Stimulated activated CD8-positive, alpha-beta memory T cell treated with anti-CD3 and anti-CD28 coated beads, Interleukin-15, amount 100 ng/mL, for 48 hours (primary cell): ENCODE measurements at regions not wholly inside any gene's neighbourhood (a gene's known extent, or its start where the extent isn't known, plus 50 kb on each side); places are given as distances from the start of the nearest gene placed in this dataset.

Experiments
- DNase-seq, 2 donors: peaks; one replicate each; pipeline ENCODE4 v3.0.0-alpha.2; 2020; ENCODE audit warnings: low read depth in 2 of 2

DNA sequence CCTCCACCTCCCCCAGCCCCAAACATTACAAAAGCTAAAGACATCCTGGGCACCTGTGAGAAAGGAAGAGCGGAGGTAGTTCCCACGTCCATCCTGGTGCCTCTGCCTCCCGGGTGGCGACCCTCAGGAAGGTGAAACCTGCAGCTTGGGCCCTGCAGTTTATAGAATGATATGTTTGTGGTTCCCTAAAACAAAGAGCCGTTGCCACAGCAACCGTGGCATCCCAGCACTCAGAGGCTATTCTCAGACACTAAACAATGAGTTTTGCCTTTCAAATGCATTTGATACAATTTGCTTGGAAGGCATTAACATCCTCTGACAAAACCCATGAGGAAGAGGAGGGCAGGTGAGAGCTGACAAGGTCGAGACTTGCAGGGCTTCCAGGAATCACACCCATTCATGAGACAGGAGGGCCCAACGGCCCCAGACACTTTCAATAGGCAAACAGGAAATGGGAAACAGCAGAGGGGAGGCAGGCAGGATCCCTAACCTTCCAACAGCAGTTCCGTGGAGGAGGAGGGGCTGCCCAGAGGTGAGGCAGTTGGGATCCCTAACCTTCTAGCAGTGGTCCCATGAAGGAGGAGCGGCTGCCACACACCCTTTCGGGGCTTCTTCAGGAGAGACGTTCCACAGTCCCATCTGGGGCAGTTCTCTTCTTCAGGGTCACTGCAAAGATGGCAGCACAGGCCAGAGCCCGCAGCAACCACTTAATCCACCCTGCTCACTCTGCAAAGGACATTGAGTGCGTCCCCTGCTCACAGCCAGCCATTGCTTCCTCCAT lies 379.2 kb downstream of the SHANK2 start:
- no peak for DNase-seq

DNA sequence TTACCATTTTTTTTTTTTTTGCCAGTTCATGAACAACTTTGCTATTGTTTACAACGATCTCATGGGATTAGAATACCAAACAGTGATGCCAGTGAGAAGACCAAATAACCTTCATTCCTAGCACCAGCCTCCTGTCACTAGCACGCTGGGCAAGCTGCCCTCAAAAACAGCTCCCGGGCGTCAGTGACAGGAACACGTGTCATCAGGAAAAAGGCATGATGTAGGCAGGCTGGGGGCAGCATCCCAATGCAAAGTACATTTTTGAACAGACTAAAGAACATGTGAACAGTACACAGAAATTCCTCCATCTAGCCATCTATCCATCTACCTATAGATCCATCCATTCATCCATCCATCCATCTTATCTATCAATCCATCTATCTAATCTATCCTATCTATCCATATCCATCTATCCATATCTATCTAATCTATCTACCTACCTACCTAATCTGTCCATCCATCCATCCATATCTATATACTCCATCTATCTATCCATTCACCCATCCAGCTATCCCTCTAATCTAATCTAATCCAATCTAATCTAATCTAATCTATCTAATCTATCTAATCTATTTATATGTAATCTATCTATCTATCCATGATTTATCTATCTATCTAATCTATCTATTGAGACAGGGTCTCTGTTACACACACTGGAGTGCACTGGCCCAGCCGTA lies 378.5 kb downstream of the SHANK2 start:
- no peak for DNase-seq

DNA sequence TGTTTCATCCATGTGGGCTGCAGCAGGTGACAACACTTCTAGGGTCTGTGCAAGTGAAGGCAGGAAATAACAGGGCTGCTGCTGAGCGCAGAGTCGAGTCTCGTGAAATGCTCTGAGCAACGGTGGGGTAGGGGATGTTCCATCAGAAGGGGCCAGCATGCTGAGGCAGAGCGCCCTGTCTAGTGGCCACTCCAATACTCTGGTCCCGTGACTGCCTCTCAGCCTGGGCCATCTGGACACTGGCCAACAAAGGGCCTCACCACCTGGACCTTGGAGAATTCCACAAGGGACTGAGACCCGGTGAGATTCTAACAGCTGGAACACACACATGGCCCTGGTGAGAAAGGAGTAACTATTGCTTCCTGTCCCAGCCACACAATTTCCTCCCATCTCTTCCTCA lies 375.7 kb downstream of the SHANK2 start:
- no peak for DNase-seq

DNA sequence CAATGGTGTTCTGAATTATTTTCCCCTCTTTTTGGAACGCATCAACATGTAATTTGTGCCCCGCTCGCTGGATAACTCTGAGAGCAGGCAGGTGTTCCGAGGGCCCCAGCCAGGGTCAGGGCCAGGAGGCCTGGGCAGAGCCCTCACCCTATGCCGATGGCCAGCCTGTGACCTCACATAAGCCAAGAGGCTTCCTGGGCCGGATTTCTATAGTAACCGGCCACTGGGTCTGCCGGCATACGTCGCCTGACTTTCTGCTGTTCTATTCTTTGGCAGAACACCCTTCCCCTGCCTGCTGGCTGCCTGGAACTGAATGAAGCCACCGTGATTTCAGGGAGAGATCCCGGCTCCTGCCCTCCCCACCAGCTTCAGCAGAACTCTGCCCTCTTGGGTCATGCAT lies 375.2 kb downstream of the SHANK2 start:
- DNase-seq, result no peak

DNA sequence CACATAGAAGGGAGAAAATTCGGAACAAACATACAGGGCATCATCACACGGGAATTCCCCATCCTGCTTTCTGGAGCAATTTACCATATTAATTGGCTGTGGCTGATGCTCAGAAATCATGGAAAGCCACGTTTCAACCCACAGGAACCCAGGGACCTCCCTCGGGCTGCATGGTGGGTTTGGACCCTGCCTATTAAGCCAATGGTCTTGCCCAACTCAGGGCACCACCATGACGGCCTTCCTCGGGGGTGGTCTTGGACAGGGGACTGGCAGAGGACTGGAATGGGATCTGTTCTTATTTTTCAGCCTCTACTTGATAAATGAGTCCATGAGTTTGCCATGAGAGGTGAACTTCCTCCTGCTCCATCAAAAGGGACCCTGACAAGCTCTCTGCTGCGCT lies 374.0 kb downstream of the SHANK2 start:
- no peak for DNase-seq

DNA sequence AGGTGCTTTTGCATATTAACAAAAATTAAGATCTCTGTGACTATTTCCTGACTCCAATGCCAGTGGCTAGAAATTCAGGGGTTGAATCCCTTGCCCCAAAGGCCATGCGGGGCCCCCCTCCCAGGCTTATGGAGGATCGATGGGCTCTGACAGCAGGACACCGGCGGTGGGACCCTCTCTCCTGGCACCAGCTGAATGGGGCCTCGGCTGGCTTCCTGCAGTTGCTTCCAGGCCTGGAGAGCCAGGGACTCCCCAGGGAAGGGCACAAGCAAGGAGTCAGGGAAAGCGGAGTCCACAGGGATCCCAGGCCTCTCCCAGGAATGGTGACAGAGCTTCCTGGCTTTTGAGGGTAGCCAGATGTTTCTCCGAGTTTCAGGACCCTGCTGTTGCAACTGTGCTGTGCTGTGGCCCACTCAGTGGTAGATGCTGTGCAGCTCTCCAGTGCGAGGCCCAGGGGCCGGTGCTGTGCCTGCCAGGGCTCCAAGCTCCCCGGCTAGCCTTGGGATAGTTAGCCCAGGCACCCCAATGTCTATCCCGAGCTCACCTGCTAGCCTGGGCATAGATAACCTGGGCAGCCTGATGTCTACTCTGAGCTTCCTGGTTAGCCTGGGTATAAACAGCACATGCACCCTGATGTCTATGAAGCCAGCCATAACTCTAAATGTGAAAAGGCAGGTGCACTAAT lies 372.6 kb downstream of the SHANK2 start:
- no peak for DNase-seq

DNA sequence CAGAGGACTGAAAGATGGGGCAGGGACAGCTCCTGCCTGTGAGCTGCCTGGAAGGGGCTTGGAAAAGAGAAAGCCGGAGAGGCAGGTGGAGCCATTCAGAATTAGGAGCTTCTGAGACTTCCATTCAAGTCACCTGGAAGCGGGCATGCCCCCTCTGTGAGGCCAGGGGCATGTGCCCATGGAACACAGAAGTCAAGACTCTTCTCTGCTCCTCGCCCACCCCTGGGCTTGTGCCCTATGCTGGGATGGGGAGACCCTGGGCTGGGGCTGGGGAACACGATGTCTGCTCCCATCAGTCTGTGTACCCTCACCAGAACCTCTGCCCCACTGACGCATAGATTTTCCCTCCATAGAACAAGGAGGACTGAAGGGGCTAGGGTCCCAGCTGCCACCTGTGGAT lies 372.0 kb downstream of the SHANK2 start:
- DNase-seq, result no peak

DNA sequence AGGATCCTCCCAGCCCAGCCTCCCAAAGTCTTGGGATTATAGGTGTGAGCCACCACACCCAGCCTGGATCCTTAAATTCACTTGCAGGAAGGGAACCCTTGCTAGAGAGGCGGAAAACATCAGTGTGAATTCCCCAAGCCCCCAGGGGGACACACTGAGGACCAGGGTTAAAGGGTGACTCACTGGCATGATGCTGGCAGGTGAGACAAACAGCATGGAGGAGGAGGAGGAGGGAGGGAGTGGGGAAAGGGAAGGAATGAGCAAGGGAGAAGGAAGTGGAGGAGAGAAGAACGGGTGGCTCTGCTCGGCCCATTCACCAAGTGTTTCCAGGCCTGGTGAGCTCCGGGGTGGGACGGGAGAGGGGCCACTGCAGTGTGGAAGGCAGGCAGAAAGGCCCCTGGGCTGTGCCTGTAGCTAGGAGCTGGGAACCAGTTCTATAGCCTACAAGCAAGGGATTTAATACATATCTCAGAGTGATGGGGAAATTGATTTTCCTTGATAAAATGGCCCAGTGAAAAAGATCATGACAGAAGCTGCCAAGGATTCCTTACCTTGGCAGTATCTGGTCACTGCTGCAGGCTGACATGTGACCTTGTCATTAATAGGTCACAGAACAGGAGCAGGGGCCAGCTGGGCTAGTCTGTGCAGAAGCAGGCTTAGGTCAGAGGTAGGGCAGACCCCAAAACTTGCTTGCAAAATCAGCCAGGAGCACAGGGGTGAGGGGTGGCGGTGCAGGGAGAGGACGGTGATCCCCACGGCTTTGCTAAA lies 370.2 kb downstream of the SHANK2 start:
- DNase-seq, result no peak

DNA sequence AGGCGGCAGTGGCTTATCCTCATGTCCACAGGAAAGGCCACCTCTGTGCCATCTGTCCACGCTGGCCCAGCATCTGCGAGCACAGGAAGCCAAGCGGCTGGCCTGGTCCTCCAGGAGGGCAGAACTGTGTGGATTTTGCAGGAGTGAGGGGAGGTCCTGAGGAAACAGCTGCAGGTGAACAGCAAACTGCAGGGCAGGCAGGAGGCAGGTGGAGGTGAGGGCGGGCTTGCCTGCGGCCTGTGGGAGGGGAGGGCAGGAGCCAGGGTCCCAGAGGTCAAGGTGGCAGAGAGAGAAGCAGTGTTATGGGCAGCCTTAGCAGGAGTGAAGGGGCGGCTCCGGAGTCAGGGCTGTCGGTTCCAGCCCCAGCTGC lies 369.7 kb downstream of the SHANK2 start:
- DNase-seq, result no peak

DNA sequence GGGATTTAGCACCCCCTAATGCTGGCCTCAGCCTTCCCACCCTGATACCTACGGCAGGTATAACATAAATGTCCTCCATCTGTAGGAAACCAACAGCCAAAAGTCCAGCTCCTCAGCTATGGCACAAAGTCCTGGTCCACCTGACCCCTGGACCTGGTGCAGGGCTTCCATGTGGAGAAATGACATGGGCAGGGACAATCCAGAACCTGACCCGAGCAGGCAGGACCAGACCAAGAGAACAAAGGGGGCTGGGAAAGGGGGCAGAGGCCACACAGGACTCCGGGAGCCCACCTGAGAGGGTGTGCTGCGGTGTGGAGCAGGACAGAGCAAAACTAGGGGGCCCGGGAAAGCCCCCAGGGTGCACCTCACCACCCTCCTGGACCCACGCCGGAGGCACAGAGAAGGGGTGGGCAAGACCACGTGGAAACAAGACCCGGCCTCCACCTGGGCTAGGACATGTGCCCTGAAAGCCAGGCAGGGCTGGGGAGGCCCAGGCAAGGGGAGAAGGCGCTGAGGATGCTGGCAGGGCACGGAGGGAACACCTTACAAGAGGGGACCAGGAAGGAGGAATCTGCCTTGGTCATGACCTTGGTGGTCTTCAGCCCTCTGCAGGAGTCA lies 368.9 kb downstream of the SHANK2 start:
- no peak for DNase-seq

DNA sequence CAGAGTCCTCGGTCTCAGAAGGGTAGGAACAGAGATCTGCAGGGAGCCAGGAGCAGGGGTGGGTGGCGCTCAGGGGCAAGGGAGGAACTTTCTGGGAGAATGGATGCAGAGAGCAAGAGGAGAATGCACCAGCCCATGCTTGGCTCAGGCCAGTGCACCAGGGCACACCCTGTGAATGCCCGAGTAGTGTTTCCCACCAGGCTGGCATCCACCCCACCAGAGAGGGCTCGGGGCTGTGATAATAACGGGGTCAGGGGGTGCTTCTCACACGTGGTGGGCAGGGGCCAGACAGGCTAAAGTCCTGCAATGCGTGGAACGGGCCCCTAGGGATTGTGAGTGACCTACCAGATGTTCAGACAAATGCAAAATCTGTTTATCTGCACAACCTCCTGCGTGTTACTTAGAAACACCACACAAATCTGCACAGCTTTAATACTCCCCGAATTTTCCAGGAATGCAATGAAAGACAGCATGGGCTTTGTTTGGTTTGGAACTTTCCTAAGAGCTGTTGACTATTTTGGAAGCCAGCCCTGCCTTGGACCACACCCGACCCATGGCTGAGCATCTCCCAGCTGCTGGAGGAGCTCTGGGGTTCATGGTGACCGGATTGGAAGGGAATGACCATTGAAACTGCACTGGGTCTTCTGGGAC lies 368.3 kb downstream of the SHANK2 start:
- no peak for DNase-seq

DNA sequence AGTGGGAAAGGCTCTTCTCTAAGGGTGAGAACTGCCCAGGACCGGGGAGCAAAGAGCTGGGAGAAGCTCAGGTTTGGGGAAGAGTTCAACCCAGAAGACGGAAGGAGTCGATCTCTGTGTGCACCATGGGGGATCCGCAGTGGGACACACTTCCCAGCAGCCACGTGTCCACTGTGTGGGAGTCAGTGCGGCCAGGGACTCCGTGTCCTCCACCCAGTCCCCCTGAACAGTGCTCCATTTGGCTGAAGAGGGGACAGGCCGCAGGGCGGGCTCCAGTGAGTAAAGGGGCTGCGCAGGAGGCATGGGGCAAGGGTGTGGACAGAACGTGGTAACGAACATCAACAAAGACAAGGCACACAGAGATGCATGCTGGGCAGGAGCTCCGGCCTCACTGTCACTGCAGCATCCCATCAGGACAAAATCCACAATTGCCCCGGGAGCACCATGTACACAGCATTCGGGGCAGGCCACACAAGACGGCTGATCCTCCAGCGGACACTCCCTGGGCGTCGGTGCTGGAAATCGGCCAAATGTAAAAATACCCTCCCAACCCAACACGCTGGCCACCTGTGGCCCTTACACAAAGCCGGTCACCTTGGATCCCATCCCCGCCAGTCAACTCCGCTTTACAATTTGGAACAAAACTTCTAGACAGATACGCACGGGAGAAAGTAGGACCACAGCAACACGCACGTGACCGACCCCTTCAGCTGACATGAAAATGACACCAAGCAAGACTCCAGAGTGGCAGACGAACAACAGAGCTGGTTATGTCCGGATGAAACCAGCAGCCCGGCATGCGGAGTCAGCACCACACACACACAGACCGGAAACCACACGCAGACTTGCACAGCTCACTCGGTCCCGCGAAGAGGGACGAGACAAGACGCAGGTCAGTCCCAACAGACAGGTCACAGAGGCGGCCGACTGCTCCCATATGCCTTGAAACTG lies 366.8 kb downstream of the SHANK2 start:
- no peak for DNase-seq

DNA sequence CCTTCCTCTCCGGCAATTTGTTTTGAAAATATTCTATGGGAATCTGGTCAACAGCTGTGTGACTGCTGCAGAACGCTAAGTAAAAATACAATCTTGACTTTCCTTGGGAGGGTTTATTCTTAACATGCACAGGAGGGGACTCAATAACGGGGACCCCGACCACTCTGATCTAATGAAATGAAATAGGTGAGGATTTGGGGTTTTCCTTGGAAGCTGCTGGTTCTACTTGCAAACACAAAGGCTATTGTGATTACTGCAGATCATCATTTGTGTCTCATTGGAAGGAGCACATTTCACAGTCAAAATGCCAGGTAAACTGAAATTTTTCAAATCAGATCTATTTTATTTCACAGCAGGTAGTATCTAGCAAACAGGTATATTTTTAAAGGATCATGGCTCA lies 366.1 kb downstream of the SHANK2 start:
- no peak for DNase-seq

DNA sequence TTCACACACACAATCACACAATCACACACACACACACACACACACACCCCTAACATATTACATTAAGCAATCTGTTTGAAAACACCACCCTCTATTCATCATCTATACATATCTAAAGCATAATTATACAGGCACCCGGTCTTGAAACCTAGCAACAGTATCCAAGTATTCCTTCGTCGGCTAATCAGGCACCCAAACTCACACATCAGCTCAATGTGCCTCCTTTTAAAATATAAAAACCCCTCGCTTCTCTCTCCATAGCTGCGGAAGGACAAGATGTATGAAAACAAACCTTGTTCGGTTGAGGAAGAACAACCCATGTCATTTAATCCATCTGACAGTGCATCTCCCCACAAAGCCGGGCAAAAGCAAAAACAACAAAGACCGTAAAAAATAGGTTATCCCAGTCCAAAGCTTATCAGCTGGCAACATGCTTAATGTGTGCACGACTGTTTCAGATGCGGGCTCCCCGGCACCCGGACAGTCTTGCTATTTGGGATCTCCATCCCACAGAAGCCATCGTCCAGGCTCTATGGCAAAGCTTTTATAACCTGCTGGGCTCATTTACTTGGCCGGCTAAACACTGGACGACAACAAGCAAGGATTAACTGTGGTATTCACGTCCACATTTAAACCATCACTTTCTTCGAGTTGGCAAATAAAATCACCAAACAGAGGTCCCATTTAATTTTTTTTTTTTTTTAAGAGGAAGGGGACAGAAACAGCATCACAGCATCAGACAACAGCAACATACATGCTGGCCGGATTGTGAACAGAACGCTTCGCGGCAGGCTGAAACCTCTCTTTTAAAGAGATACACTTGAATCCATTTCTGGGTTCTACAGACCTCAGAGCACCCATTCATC lies 365.5 kb downstream of the SHANK2 start:
- DNase-seq, result no peak

DNA sequence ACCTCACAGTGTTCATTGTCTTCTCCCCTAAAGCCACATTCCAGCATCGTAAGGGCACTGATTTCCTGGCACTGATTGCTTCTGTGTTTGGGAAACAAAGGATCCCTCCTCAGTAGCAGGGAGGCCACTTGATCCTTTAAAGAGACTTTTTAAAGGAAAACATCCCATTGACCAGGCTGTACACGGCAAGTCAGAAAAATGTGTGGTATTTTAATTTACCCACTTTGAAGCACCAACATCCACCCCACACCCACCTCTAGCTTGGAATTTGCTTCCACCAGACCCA lies 364.9 kb downstream of the SHANK2 start:
- DNase-seq, result no peak

DNA sequence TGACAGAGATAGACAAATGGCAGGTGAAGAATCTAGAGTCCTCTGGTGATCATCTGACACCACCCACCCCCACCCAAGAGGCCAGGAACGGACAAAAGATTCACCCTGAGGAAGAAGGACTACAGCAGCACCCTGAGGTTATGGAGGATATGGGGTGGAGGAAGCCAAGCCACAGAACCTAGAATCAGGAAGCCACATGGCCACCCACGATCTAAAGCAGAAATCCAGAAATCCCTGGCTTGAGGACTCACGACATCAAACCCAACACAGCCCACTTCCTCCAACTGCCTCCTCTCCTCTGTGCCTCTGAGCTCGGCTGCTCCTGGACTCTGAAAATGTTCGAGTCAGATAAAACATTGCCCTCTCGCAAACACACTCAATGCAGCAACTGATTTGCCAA lies 364.3 kb downstream of the SHANK2 start:
- DNase-seq, result no peak

DNA sequence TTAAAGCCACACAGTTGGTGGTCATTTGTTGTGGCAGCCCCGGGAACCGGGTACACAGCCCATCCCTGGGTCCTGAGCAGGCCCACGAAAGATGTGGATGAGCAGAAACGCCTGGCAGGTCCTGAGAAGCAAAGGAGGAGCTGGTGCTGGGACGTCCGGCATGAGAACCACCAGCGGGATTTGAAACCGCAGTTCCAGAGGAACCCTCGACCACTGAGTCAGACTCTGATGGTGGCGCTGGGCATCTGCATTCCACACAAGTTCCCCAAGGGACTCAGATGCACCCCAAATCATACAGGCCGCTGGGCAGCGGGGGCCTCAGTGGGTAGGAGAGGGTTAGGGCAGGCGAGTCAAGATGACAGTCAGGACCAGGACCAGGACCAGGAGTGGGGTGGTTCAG lies 363.0 kb downstream of the SHANK2 start:
- DNase-seq, result no peak

DNA sequence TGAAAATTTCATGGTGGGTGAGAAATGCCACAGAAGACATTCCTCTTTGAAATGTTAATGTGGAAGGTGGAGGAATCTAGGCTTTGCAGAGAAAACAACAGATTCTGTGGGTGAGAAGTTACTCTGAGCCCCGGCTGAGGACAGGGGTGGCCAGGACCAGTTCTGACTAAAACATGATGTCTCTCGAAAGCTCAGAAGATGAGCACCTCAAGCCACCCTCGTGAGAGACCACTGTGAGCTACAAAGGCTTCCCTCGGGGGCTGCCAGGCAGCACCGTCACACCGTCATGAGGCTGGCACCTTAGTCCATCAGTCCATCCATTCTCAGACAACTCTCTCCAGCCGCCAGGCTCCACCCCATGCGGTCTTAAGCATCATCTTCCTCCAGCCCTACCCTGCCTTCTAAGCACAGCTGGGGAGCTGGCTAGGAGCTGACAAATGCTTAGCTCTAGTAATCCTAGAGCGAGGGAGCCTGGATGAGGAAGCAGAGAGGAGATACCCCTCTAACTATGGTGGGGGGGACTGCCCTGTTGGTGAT lies 360.5 kb downstream of the SHANK2 start:
- no peak for DNase-seq

DNA sequence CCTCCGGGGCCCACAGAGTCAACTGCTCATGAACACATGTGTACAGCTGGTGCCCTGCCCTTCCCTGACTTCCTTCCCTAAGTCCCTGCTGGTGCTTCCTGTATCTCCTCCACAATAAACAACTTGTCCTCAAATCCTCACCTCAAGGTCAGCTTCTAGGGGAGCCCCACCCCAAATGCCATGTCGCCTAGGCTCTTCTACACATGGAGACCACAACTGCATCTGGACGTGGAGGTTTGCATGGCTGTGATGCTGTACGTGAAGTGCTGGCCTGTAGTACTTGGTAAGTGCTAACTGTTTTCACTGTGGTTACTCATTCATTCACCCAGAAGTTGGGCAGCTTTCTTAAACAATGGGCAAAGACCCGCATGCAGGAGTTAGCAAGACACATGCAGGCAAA lies 359.5 kb downstream of the SHANK2 start:
- no peak for DNase-seq
